ENCODE measurements at regions not wholly inside any gene's neighbourhood (a gene's known extent, or its start where the extent isn't known, plus 50 kb on each side); places are given as distances from the start of the nearest gene placed in this dataset.

DNA sequence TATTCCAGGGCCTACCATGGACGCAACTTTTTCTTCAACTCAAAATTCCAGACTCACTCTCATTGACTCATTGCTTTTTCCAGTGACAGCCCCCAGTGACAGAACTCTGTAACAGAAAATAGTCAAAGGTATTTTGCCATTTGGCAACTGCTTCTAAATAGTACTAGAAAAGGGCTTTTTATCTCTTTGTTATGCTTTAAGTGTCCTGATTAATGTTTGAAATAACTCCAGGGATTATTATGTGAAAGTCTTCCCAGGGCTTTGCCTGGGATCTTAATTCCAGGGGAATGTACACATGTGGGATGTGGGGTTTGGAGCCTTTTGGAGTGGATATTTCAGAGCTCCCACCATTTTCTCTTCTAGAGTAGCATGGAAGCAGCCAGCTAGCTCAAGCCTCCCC lies 198.8 kb downstream of the KCNS3 start:
- Histone ChIP-seq H3K23me2 (ENCODE audit: insufficient read length, low read depth, low read length, poor library complexity, severe bottlenecking) (no peaks in the 10 kb centered on the region), H2AK5ac (ENCODE audit: insufficient read length, low read length) (no peak overlapping the region), H4K20me1 (ENCODE audit: control insufficient read depth, insufficient read depth, insufficient read length) (no peaks in the 10 kb centered on the region), H4K8ac (replicated peaks; ENCODE audit: insufficient read length, low read depth, low read length) (no peak overlapping the region), H3K4me2 (ENCODE audit: insufficient read depth, insufficient read length, low read length) (no peak overlapping the region), H3K4me1 (ENCODE audit: insufficient read depth, low read length) (no peaks in the 10 kb centered on the region), H3K23ac (ENCODE audit: insufficient read length, low read depth, low read length) (no peak overlapping the region), H3K4ac (ENCODE audit: low read depth, low read length) (no peak overlapping the region), H3K27me3 (ENCODE audit: insufficient read depth, low read length) (no peaks in the 10 kb centered on the region), H3K79me2 (ENCODE audit: insufficient read depth, low read length) (no peaks in the 10 kb centered on the region), H4K5ac (ENCODE audit: insufficient read length, low read depth, low read length) (no peak overlapping the region), H2BK12ac (ENCODE audit: insufficient read length, low read depth, low read length) (no peak overlapping the region), H3K79me1 (ENCODE audit: insufficient read depth, low read depth, low read length, poor library complexity, severe bottlenecking) (no peaks in the 10 kb centered on the region), H3T11ph (ENCODE audit: low read length) (no peak overlapping the region), H3K14ac (ENCODE audit: insufficient read depth, low read length) (no peak overlapping the region), H3K9ac (ENCODE audit: extremely low read depth, insufficient read length, low read length) (no peak overlapping the region), H2BK15ac (ENCODE audit: low read depth, low read length) (no peak overlapping the region), H3K27ac (ENCODE audit: insufficient read length, low read depth, low read length) (no peak overlapping the region), H2AFZ (ENCODE audit: low read length) (no peak overlapping the region), H2BK5ac (ENCODE audit: insufficient read length, low read length) (no peak overlapping the region), H3K9me3 (ENCODE audit: control insufficient read depth, low read depth, low read length) (no peaks in the 10 kb centered on the region), H4K91ac (ENCODE audit: insufficient read length, low read depth, low read length) (no peak overlapping the region), H3K18ac (ENCODE audit: insufficient read length, low read depth, low read length) (no peak overlapping the region), H2BK120ac (ENCODE audit: low read depth, low read length, poor library complexity, severe bottlenecking) (no peak overlapping the region), H3K56ac (ENCODE audit: insufficient read length, low read depth, low read length) (no peak overlapping the region), H2BK20ac (ENCODE audit: low read depth, low read length, poor library complexity, severe bottlenecking) (no peak overlapping the region)
- TF ChIP-seq, protein P1, sequence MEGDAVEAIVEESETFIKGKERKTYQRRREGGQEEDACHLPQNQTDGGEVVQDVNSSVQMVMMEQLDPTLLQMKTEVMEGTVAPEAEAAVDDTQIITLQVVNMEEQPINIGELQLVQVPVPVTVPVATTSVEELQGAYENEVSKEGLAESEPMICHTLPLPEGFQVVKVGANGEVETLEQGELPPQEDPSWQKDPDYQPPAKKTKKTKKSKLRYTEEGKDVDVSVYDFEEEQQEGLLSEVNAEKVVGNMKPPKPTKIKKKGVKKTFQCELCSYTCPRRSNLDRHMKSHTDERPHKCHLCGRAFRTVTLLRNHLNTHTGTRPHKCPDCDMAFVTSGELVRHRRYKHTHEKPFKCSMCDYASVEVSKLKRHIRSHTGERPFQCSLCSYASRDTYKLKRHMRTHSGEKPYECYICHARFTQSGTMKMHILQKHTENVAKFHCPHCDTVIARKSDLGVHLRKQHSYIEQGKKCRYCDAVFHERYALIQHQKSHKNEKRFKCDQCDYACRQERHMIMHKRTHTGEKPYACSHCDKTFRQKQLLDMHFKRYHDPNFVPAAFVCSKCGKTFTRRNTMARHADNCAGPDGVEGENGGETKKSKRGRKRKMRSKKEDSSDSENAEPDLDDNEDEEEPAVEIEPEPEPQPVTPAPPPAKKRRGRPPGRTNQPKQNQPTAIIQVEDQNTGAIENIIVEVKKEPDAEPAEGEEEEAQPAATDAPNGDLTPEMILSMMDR (conservative IDR thresholded peaks at IDR 0.05) = no peak
- Mint-ChIP-seq H3K27me3 (ENCODE audit: low read depth) (no peaks in the 10 kb centered on the region; the same call in 1 of the 2 replicates), H3K4me3 (no peak overlapping the region), H3K4me1 (no peaks in the 10 kb centered on the region), H3K36me3 (ENCODE audit: insufficient read depth in 1 of 3, low read depth in 3 of 3) (peaks cover 0 to 2% (median 0%) of the 10 kb centered on the region in 3 experiments; a peak in 2 of 7 replicates), H3K27ac (no peak overlapping the region; a peak in 1 of 7 replicates), H3K9me3 (peaks cover 3 to 10% of the 10 kb centered on the region in 2 experiments; a peak in 2 of 5 replicates)
- no CpG with 5 or more reads among the region's 1 CpG for WGBS (ENCODE audit: extremely low coverage, insufficient read length, low lambda C conversion rate)
- no peak for DNase-seq
